Smooth muscle cell (in vitro differentiated cells): ENCODE measurements at regions not wholly inside any gene's neighbourhood (a gene's known extent, or its start where the extent isn't known, plus 50 kb on each side); places are given as distances from the start of the nearest gene placed in this dataset.
A peak's percentile ranks its signal among the peaks of the same experiment; 100 is the strongest.

Experiments used
- DNase-seq: peaks from one replicate; lab custom pipeline; 2025; ENCODE audit not compliant: unreplicated experiment; lab: John Stamatoyannopoulos, UW
- H2AFZ ChIP-seq: fragments of 200-600 bp; sonication (generic); 2 replicates; pipeline ENCODE4 v1.6.0; 2016; ENCODE audit warnings: antibody characterized with exemption, low read depth, mild to moderate bottlenecking
- H3F3A ChIP-seq: fragments of 200-600 bp; sonication (generic); 2 replicates; pipeline ENCODE4 v1.6.0; 2017; ENCODE audit warnings: antibody characterized with exemption, low read depth
- H3K27ac ChIP-seq: fragments of 200-600 bp; sonication (generic); 2 replicates; pipeline ENCODE4 v1.5.1; 2016; ENCODE audit warnings: low read depth, mild to moderate bottlenecking
- H3K27me3 ChIP-seq: fragments of 200-600 bp; sonication (generic); 2 replicates; pipeline ENCODE4 v1.6.1; 2016; ENCODE audit warnings: low read depth, mild to moderate bottlenecking
- H3K36me3 ChIP-seq: fragments of 200-600 bp; sonication (generic); 2 replicates; pipeline ENCODE4 v1.5.1; 2016; ENCODE audit warnings: low read depth
- H3K4me1 ChIP-seq: fragments of 200-600 bp; sonication (generic); 2 replicates; pipeline ENCODE4 v1.5.1; 2016; ENCODE audit warnings: low read depth
- H3K4me2 ChIP-seq: fragments of 200-600 bp; sonication (generic); 2 replicates; pipeline ENCODE4 v1.6.0; 2016; ENCODE audit warnings: mild to moderate bottlenecking
- H3K4me3 ChIP-seq: fragments of 200-600 bp; sonication (generic); 2 replicates; pipeline ENCODE4 v1.5.1; 2016; ENCODE audit warnings: mild to moderate bottlenecking
- H3K79me2 ChIP-seq: fragments of 200-600 bp; sonication (generic); 2 replicates; pipeline ENCODE4 v1.6.0; 2016; ENCODE audit warnings: low read depth, mild to moderate bottlenecking
- H3K9ac ChIP-seq: fragments of 200-600 bp; sonication (generic); 2 replicates; pipeline ENCODE4 v1.6.0; 2016; ENCODE audit warnings: low read depth
- H3K9me3 ChIP-seq: fragments of 200-600 bp; sonication (generic); replicated peaks from 2 replicates; pipeline ENCODE4 v1.5.1; 2016; ENCODE audit warnings: low read depth
- H4K20me1 ChIP-seq: fragments of 200-600 bp; sonication (generic); 2 replicates; pipeline ENCODE4 v1.6.0; 2016; ENCODE audit warnings: low read depth
- WGBS: methylation state at CpG from one replicate; pipeline ENCODE4 v1.1.7; 2016; ENCODE audit warnings: low lambda C conversion rate; 5-methylcytosine and 5-hydroxymethylcytosine counted together
- TF ChIP-seq, protein P1 (sequence below): fragments of 200-600 bp; sonication (generic); IDR thresholded peaks from 2 replicates; pipeline ENCODE4 v1.5.1; 2017; ENCODE audit warnings: borderline replicate concordance, mild to moderate bottlenecking, antibody characterized with exemption; ENCODE audit not compliant: insufficient read depth, poor library complexity, severe bottlenecking

DNA sequence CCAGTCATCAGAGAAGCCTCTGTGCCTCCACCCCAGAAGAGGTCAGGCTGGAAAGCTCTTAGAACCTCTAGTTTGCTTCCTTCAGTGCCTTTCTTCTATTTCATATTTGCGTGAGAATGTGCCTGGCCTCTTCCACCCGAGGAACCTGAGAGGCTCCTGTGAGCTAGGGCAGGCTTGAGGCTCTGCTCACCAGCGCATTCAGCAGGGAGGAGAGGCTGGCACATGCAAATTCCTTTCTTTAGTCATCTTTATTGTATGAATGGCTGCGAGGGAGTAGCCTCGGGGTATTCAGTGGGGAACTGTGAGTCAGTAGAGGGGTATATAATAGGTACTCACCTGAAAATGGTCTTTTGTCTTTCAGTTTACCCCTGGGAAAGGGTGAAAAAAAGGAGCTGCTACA lies 268.3 kb downstream of the ABCC12 start:
- no peaks in the 10 kb centered on the region for H4K20me1 ChIP-seq
- H3K79me2 ChIP-seq, result no peaks in the 10 kb centered on the region
- H3K36me3 ChIP-seq, result no peaks in the 10 kb centered on the region
- peak overlapping the region; percentile 74 for H3K4me2 ChIP-seq
- peak overlapping the region; percentile 91 for H3K9ac ChIP-seq
- H3K4me1 ChIP-seq, result peaks cover 43% of the 10 kb centered on the region
- no peaks in the 10 kb centered on the region for H3K27me3 ChIP-seq
- H2AFZ ChIP-seq, result no peak overlapping the region
- no peak for DNase-seq
- H3F3A ChIP-seq, result peaks cover 18% of the 10 kb centered on the region
- peak overlapping the region; percentile 99 for H3K27ac ChIP-seq
- TF ChIP-seq, protein P1, sequence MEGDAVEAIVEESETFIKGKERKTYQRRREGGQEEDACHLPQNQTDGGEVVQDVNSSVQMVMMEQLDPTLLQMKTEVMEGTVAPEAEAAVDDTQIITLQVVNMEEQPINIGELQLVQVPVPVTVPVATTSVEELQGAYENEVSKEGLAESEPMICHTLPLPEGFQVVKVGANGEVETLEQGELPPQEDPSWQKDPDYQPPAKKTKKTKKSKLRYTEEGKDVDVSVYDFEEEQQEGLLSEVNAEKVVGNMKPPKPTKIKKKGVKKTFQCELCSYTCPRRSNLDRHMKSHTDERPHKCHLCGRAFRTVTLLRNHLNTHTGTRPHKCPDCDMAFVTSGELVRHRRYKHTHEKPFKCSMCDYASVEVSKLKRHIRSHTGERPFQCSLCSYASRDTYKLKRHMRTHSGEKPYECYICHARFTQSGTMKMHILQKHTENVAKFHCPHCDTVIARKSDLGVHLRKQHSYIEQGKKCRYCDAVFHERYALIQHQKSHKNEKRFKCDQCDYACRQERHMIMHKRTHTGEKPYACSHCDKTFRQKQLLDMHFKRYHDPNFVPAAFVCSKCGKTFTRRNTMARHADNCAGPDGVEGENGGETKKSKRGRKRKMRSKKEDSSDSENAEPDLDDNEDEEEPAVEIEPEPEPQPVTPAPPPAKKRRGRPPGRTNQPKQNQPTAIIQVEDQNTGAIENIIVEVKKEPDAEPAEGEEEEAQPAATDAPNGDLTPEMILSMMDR, result no peak
- WGBS, result 2% methylated on average over 5 of the region's 5 CpGs
- no peaks in the 10 kb centered on the region for H3K9me3 ChIP-seq
- no peak overlapping the region for H3K4me3 ChIP-seq

DNA sequence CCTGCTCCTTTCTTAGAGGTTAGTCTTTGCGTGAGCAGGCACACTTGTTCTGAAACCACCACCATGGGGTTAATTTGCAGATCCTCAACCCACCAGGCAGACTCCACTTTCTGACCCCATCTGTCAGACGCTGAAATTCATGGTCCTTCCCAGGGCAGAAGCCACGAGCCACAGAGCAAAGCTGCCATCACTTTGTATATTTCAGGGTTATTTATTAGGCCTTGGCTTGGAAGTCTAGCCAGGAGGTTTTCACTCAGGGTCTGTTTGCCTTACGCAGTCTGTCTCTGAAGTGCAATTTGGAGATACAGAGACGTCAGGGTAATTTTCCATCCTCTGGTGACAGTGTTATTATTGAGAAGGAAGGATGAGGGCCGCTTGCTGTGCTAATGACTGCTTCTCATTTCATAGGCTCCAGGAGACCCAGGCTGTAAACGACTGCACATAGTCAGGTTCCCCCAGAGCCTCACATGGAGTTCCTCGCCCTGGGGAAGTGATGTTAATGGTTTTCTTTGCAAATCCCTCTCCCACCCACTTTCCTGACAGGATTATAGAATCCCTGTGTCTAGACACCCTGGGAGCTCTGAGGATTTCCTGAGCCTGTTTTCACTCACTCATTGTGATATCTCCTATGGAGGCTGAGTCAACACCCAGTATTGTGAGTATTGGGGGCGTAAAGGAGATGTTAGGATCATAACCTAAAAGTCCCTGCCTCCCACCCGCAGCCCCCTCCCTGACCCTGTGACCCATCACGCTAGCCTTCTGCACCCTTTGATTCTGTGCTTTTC lies 269.0 kb downstream of the ABCC12 start:
- DNase-seq, result no peak
- Histone ChIP-seq H3K79me2 (no peaks in the 10 kb centered on the region), H2AFZ (no peak overlapping the region), H3K9ac (peak overlapping the region; percentile 91), H4K20me1 (no peaks in the 10 kb centered on the region), H3F3A (peaks cover 18% of the 10 kb centered on the region), H3K9me3 (no peaks in the 10 kb centered on the region), H3K27ac (peak overlapping the region; percentile 99), H3K36me3 (no peaks in the 10 kb centered on the region), H3K4me3 (no peak overlapping the region), H3K4me2 (peak overlapping the region; percentile 74), H3K4me1 (peaks cover 43% of the 10 kb centered on the region), H3K27me3 (no peaks in the 10 kb centered on the region)
- 3% methylated on average over 11 of the region's 11 CpGs for WGBS
- TF ChIP-seq, protein P1, result no peak

DNA sequence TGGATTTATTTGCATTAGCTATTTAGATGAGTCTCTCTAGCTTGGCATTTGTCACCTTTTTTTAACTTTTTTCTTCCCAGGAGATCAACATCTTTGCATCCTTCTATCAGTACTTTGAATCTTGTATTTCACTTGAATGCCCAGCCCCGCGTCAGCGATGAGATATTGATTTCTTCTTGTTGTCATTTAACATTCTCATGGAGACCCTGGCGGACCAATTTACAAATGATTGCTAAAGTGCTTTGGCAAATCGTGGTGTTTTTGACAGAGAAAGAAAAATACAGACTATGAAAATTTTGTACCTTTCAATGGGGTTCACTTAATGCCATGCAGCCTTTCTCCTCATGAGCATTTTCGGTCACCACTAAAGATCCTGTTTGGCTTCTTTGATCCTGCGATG lies 269.7 kb downstream of the ABCC12 start:
- Histone ChIP-seq H3K9ac (peak overlapping the region; percentile 72), H3K36me3 (no peaks in the 10 kb centered on the region), H3K4me1 (peaks cover 43% of the 10 kb centered on the region), H2AFZ (no peak overlapping the region), H3K4me3 (no peak overlapping the region), H3K79me2 (no peaks in the 10 kb centered on the region), H3K27ac (peak overlapping the region; percentile 99), H3K4me2 (peak overlapping the region; percentile 48), H4K20me1 (no peaks in the 10 kb centered on the region), H3F3A (peaks cover 18% of the 10 kb centered on the region), H3K9me3 (no peaks in the 10 kb centered on the region), H3K27me3 (no peaks in the 10 kb centered on the region)
- DNase-seq, result no peak
- TF ChIP-seq, protein P1, result no peak
- WGBS, result 31% methylated on average over 7 of the region's 7 CpGs

DNA sequence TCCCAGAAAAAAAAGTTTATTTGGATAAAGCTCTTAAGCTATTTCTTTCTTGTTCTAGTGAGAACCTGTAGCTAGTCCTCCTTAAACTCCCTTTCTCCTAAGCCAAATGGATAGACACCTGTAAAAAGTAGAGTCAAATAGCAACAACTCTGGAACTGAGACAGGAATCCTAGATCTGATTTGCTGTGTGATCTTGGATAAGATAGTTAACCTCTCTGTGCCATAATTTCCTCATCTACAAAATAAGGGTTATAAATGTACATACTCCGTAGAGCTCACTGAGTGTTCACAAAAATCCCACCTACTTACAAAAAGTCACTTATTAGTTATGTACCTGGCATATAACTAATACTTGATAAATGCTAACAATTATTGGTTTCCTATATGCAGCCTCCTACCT lies 270.3 kb downstream of the ABCC12 start:
- H4K20me1 ChIP-seq, result no peaks in the 10 kb centered on the region
- no peak for DNase-seq
- no peak overlapping the region for H3K4me3 ChIP-seq
- no peaks in the 10 kb centered on the region for H3K27me3 ChIP-seq
- TF ChIP-seq, protein P1, result no peak
- no peaks in the 10 kb centered on the region for H3K79me2 ChIP-seq
- H3K4me1 ChIP-seq, result peaks cover 43% of the 10 kb centered on the region
- no peaks in the 10 kb centered on the region for H3K36me3 ChIP-seq
- H3F3A ChIP-seq, result peaks cover 18% of the 10 kb centered on the region
- 88% methylated on average over 1 of the region's 1 CpG for WGBS
- H3K9ac ChIP-seq, result no peak overlapping the region
- H3K27ac ChIP-seq, result peak overlapping the region; percentile 99
- H3K4me2 ChIP-seq, result peak overlapping the region; percentile 48
- H2AFZ ChIP-seq, result no peak overlapping the region
- H3K9me3 ChIP-seq, result no peaks in the 10 kb centered on the region
